HG02885 (cell line): ENCODE measurements at regions not wholly inside any gene's neighbourhood (a gene's known extent, or its start where the extent isn't known, plus 50 kb on each side); places are given as distances from the start of the nearest gene placed in this dataset.

ENCODE experiments used
- ATAC-seq: cut with Tn5 transposase; IDR thresholded peaks from one replicate; pipeline ENCODE4 v1.9.1; 2021; ENCODE audit warnings: mild to moderate bottlenecking; ENCODE audit not compliant: unreplicated experiment, poor library complexity

DNA sequence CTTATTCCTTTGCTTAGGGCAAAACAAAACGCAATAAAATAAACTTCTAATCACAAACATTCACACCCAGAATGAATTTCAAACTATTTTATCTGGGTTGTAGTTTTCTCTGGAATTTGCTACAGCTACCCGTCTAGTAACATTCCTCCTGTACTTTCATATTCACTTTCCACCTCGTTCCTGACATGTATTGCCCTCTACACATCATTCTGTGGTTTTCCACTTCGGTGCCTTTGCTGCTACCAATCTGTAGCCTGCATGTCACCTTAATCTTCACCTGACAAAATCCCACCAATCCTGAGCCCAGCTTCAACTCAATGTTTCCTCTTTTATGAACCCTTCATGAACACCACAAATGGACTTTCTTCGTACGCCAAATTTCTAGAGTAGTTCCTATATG lies 694.1 kb upstream of the C9orf72 start:
- ATAC-seq = no peak

DNA sequence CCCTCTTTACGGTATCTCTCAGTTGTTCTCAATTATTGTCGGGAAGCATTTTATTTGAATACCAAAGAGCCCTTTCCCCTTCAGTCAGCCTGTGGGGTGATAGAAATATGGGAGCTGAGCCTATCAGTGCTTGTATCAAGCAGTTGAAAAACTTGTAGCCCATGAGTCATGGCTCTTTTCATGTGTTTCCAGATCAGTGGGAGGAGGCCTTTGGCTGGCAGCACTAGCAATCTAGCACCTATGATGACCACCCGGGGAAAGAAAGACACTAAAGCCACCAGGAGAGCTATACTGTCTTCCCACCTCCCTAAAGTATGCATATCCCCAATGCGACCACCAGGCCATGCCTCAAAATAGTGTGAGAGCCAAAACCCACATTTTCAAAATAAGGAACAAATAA lies 696.9 kb upstream of the C9orf72 start:
- ATAC-seq = no peak

DNA sequence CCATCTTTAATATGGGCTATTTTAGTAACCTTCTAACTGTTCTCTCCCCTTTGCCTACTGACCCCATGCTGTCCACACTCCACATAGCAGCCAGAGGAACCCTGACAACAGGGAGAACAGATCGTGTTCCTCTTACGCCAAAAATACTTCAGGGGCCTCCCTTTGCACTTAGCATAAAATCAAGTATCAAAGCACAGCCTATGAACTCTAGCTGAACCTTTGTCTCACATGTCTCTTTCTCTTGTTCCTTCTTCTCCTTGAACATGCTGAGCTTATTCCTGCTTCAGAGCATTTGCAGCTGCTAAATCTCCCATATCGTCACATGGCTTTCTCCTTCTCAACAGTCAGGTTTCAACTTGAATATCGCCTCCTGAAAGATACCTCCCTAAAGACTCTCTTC lies 698.8 kb upstream of the C9orf72 start:
- no peak for ATAC-seq

DNA sequence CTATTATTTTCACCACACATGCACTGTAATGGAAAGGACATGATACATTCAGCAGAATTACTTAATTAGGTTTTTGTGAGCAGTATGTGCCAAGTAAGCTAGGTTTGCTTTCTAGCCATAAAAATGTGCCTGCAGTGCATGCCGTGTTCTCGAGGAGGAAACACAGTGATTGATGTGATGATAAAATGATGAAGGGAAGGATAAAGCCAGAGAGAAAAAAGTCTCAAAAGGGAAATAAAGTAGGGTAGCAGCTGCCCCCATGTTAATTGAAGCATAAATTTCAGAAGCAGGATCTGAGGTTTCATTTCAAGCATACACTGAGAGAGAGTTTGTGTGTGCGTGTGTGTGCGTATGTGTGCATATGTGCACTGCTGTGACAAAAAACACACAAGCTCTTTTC lies 714.2 kb upstream of the C9orf72 start:
- no peak for ATAC-seq

GRCh38 chr9:28289746-28290145 lies 716.5 kb upstream of the C9orf72 start:
- ATAC-seq = no peak

GRCh38 chr9:28293369-28294090 lies 720.2 kb upstream of the C9orf72 start:
- ATAC-seq = no peak

DNA sequence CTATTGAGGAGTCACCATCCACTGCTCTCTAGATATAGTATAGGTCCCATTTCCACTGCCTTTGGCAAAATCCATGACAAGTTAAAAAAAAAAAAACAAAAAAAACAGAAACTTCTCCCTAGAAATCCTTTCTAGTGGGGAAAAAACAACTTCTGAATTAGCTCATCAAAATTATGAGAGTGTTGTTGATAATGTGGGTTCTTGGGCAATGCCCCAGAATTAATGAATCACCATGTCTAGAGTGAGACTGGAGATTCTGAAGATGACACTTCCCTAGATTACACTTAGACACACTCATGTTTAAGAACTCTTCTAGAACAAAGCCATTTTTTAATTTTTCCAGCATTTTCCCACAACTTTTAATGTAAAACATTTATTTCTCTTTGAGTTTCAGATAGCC lies 728.0 kb upstream of the C9orf72 start:
- ATAC-seq = no peak

DNA sequence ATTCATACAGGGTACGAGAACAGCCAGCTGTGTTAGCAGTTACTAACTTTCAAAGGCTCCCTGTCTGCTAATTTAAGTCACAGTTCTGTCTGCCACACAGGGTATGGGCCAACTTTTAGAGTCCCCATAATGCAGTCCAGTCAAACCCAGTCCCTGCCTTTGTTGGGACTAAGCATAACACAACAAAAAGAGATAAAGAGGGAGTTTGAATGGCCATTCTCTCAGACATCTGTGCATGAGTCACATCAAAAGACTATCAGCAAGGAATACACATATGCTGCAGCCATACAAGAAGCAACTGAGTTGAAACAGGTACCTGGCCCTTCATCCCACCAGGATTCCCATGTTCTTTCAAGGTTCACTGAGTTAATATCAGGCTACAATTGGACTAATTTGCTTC lies 744.5 kb upstream of the C9orf72 start:
- ATAC-seq = no peak

DNA sequence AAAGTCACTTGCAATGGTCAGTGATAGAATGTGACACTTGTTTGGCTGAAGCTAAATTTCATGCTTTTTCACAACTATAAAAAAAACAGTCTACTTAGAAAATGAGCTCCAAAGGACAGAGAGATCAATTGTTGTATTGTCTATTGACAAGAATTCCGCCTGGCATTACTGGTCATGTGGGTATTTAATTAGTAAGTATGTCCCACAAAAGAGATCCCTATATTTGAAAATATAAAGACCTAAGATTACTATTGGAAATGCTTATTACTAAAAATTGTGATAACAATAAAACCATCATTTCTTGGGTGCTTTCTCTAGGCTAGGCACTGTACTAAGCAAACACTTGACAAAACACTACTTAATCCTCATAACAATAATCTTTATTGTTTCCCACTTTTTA lies 745.2 kb upstream of the C9orf72 start:
- ATAC-seq = no peak

DNA sequence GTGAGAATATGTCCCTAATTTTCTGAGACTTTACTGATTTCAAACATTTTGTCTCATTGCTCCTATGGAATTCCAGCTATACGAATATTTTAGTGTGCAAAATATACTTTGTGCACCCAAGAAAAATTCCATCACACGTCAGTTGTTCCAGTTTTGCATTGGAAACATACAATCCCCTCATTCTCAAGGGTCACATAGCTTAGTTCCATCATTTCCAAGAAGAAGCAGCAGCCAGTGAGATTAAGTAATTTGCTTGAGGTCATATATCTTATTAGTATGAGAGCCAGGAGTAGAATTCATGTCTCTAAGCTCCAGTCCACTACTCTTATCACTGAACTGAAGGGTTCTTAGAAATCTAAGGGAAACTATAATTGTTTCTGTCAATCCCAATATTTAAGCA lies 746.7 kb upstream of the C9orf72 start:
- ATAC-seq = no peak

GRCh38 chr9:28320616-28321015 lies 747.3 kb upstream of the C9orf72 start:
- no peak for ATAC-seq

DNA sequence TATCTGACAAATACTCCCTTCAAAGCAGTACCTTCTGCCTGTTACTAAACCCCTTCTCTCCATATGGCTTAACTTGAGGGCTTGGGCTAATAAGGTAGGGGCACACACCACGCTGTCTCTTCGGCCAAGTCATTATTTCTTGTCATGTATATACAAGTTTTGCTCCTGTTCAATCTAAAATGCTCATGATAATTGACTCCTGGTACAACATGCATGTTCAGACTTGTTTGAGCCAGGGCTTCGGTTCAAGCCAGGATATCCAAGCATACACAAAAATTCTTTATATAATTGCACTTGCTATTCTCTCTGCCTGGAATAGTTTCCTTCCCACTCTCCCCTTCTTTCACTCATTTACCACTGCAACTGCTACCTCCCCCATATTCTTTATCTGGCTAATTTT lies 756.0 kb upstream of the C9orf72 start:
- no peak for ATAC-seq

- ATAC-seq = no peak
Observed at GRCh38 chr9:28332648-28333047, 759.4 kb upstream of the C9orf72 start.

DNA sequence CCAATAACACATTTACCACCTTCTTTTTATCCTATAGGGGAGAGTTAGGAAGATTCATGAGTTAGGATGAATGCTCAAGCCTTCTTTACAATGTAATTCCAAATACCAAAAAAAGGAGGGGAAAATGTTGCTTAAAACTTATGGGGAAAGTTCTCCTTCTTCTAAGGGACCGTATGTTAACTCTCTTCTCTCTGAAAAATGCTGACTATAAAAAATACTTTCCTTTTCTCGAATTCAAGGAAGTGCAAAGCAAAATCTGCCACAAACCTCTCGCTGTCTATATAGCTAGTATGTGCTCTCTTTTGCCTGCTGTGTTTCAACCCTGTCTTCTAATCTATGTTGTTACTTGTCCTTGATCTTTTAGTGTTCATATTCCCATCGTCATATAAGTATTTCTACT lies 768.6 kb upstream of the C9orf72 start:
- ATAC-seq = no peak

- ATAC-seq = no peak
Observed at GRCh38 chr9:28342815-28343338, 769.6 kb upstream of the C9orf72 start.

- no peak for ATAC-seq
Observed at GRCh38 chr9:28363151-28363562, 789.9 kb upstream of the C9orf72 start.

DNA sequence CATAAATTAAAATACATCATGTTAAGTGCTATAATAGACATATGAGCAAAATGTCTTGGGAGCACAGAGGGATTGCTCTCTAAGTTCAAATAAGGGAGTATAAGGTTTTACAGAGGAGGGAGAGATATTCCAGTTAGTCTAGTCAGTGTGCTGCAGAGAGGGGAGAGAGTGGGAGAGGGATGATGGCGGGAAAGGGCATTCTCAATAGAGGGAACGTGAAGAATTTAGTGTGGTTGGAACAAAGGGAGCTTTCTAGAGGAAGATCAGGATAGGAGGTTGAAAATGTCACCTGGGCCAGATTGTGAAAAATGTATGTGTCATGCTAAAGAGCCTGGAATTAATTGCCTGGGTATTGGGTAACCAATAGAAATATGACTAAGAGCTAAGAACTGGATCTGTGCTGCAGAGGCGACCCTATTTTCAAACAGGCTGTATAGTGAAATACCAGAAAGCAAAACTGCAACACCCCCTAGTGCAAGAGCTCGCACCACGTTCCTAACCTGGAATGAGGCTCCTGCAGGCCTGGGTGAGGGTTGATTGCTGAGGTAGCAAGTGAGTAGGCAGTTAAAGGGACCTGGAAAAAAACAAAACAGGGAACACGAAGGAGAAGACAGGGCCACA lies 791.8 kb upstream of the C9orf72 start:
- ATAC-seq = no peak

- ATAC-seq = no peak
Observed at GRCh38 chr9:28365728-28366127, 792.4 kb upstream of the C9orf72 start.

GRCh38 chr9:28378231-28378630 lies 805.0 kb upstream of the C9orf72 start:
- ATAC-seq = no peak

- no peak for ATAC-seq
Observed at GRCh38 chr9:28379082-28379481, 805.8 kb upstream of the C9orf72 start.

DNA sequence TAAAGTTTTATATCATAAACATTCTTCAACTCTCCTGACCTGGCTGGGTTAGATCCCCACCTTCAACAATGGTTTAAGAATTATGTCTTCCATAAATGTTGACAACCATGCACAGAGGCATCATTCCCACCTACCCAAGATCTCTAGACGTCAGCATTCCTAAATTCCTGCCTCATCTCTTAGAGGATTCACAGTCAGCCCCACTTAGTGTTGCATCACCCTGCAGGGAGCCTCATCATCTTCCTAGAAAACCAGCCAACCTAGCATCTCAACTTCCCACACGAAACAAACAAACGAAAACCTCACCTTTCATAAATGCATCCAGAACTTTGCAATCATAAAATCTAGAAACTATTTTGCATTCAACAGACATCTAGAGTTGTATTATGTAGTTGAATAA lies 816.1 kb upstream of the C9orf72 start:
- ATAC-seq = no peak

DNA sequence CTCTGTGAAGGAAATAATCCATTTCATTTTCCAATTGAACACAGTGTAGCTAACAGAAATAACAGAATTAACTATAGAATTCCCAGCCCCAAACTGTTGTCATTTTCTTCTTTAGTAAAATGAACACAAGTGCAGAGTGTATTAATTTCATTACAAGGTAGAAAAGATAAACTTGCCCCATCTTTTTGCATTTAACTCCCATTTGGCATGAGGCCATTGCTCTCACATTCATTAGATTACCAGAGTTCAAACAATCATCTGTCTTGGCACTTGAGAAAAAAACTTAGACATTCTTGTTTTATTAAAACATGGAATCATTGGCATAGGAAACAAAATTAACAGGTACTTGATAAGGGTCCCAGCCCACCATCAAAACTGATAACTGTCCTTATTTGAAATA lies 821.5 kb upstream of the C9orf72 start:
- no peak for ATAC-seq
